ENCODE measurements at regions not wholly inside any gene's neighbourhood (a gene's known extent, or its start where the extent isn't known, plus 50 kb on each side); places are given as distances from the start of the nearest gene placed in this dataset.
"Not testable (repeated sequence)": the region's sequence is repeated elsewhere in the genome, so short reads cannot be mapped to it uniquely, and the experiment has no call there.

GRCh38 chr9:102174202-102174601 lies 435.8 kb upstream of the GRIN3A start:
- not testable (repeated sequence) for DNase-seq

- no peak for DNase-seq
Measured at GRCh38 chr9:102164247-102164646, 425.8 kb upstream of the GRIN3A start.

GRCh38 chr9:102153081-102153480 lies 414.6 kb upstream of the GRIN3A start:
- not testable (repeated sequence) for DNase-seq

DNA sequence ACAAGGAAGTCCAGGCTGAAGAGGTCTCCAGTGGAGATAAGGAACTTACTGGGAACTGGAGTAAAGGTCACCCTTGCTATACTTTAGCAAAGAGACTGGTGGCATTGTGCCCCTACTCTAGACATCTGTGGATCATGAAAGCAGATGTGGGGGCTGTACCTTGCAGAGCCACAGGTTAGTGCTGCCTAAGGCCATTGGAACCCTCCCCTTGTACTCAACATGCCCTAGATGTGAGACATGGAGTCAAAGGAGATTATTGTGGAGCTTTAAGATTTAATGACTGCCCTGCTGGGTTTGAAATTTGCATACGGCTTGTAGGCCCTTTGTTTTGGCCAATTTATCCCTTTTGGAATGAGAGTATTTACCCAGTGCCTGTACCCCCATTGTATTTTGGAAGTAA lies 397.3 kb upstream of the GRIN3A start:
- DNase-seq = no peak

DNA sequence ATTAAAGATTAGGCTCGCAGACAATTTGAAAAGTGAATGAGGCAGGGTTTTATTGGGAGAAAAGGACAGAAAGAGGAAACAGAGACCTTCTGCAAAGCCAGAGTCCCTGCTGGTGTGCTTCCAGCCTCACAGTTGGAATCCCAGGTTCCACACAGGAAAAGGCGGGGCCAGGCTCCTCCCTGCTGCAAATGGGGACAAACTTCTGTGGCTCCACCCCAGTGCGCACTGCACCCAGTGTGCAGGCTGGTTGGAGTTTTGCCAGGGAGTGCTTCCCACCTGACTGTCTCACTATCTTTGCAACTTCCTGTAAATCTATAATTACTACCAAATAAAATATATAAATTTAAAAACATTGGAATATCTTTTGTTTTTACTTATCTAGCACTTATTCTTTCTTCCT lies 386.0 kb upstream of the GRIN3A start:
- DNase-seq = no peak

DNA sequence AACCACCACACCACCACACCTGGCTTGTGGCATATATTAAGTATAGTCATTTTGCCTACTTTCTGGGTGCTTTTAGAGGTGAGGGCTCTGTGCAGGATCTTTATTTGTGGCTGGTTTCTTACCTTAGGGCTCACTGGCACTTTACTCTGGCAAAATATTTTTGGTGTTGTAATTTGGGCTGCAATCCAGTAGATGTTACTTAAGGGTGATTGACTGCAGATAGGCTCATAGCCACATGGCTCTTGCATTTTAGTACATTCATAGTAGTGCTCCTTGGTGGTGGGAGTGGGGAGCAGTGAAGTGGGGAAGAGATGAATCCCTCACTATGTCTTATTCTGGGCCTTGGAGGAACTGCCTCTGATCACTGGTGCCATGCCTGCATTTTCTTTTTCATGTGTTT lies 376.1 kb upstream of the GRIN3A start:
- DNase-seq = no peak

GRCh38 chr9:102113191-102113590 lies 374.7 kb upstream of the GRIN3A start:
- DNase-seq = no peak

- DNase-seq = no peak
Measured at GRCh38 chr9:102106439-102106838, 368.0 kb upstream of the GRIN3A start.

GRCh38 chr9:102101723-102102122 lies 363.3 kb upstream of the GRIN3A start:
- no peak for DNase-seq

DNA sequence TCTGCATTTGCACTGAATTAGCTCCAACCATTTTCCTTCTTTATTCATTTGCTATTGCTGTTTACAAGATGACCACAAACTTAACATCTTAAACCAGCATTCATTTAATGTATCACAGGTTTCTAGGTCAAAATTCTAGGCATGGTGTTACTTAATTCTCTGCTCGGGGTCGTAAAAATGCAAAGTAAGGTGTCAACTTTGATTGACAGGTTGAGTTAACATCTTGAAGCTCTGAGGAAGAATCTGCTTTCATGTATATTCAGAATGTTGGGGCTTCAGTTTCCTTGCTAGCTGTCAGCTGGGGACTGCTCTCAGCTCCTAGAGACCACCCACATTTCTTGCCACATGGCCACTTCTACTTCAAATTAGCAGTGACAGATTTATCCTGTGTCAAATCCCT lies 348.7 kb upstream of the GRIN3A start:
- DNase-seq = no peak

DNA sequence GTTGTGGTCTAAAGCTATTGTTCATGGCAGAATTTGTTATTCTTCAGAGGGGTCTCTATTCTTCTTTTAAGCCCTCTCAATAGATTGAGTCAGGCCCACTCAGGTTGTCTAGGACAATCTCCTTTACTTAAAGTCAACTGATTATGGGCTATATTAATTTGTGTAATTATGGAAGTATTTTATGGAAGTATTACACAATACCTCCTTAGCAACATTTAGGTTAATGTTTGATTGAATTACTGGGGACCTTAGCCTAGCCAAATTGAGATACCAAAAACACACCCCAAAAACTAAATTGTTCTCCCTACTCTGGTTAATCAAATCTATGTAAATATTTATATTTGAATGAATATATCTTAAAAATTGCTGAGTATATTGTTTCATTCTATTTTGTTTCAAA lies 347.1 kb upstream of the GRIN3A start:
- no peak for DNase-seq

DNA sequence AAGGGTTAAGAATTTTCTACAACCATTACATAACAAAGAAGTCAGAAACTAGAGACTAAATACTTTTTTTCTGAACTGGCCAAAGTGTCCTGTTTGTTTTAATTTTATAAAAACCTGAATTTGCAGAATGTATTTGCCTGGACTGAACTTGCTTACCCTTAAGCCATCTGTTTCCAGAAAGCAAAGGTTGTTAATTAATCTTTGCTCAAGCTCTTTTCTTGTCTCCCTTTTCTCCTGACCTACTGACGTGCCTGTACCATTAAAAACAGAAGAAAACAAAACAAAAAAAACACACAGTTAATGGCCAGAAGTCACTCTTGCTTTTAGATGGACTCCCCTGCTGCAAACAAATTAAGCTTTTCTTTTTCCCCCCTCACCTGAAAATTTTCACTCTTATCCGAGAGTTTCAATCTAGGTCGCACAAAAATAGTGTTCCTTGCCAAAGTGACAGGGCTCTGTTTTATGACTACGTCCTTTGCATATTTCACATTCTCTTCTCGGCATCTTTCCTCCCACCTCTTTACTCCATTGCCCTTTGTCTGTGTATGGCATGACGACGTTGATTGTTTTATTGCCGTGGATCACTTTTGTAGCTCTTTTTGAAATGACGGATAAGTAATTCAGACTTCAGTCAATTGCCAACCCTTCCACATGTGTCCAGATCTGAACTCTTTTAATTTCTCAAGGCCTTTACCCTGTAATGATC lies 333.8 kb upstream of the GRIN3A start:
- DNase-seq = no peak

DNA sequence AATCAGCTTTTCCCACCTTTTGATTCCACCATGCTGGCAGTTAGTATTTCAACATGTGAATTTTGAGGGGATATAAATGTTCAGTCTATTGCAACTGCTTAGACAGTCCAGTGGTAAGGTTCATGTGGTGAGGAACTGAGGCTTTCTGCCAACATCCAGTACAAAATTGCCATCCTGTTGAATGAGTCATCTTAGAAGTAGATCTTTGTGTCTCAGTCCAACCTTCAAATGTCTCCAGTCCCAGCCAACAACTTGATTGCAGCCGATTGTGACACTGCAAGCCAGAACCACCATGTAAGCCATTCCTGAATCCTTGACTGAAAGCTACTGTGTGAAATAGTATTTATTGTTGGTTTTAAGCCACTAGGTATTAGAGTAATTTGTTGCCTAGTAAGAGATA lies 331.5 kb upstream of the GRIN3A start:
- no peak for DNase-seq

DNA sequence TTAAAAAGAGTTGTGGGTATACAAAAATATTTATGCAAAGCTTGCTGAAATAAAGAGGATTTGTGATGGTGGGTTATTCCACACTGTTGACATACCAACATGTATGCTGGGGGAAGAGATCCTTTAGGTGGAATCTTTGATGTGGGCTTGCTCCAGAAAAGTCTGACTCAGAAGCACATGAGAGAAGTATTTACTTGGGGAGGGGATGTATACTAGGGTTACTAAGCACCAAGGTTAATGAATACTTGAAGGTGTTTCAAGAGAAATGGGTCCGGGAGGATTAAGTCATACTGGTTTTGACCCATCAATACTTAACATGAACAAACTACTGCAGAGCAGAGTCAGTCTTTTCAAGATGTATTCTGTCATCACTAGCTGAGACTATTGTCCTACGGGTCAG lies 316.4 kb upstream of the GRIN3A start:
- no peak for DNase-seq

GRCh38 chr9:102049586-102050246 lies 311.3 kb upstream of the GRIN3A start:
- DNase-seq = no peak

- no peak for DNase-seq
Measured at GRCh38 chr9:102047549-102047948, 309.1 kb upstream of the GRIN3A start.

- DNase-seq = no peak
Measured at GRCh38 chr9:102044133-102044532, 305.7 kb upstream of the GRIN3A start.

- no peak for DNase-seq
Measured at GRCh38 chr9:102038006-102038405, 299.6 kb upstream of the GRIN3A start.

- DNase-seq = no peak
Measured at GRCh38 chr9:102035929-102036328, 297.5 kb upstream of the GRIN3A start.

DNA sequence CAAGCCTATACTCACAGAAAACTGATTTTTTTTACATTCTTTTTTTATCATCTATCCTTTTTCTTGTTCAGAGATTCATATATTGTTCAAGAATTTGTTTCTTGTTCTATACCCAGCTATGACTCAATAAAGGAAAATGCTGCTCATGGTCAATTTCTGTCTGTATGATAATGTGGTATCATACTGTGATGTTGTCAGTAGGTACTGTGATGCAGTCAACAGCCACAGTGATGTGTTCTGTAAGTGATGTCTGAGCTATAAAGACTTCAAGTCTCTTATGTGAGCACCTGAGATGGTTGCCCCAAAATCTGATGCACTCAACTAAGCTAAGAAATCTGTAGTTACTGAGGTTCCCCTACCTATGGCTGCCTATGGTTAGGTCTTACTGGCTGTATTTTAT lies 294.2 kb upstream of the GRIN3A start:
- DNase-seq = no peak

DNA sequence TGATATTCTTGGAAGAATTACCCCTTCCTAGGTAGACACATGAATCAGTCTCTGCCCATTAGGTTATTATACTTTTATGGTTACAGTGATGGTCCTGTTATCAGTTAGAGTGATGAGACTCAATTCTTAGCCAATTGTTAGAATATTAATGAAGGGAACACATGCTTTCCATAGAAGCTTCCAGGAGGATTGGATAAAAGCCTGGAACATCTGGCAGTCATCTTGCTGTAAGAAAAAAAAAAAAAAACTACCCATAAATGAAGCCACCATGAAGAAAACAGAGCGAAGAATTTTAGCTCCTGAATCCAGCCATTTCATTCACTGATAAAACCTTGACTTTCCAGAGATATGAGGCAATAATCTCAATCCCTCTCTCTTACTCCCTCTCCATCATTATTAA lies 262.5 kb upstream of the GRIN3A start:
- DNase-seq = no peak

DNA sequence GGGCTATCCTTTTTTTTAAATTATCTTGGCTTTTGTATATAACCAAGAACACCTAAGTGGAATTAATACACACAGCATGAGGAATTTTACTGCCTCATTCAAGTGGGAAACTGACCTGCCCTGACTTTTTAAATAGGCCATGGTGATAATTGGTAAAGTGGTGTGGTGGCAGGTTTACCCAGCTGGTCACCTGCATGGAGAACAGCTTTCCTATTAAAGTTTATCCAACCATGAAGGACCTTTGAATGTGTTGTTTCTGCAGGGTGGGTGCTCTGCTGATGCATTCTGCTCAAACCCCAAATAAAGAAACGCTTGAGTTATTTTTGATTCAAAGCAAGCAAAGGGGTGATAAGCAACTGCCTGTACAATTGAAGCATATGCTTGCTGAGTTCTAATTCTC lies 261.0 kb upstream of the GRIN3A start:
- no peak for DNase-seq

DNA sequence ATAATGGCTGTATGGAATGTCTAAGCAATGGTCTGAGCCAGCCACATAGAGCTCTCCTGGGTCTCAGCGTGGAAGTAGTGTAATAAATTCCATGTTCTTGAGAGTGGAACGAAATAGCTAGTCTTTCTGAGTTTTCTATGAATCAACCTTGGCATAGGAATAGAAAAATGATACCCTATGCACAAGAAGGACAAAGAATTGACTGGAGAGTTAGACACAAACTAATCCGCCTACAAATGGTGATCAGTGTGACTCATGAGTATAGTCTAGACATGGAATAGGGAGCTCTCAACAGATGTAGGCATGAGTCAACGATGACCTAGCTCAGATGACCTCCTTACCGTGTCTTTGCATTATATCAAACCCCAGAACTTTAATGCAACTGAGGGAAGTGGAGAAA lies 256.8 kb upstream of the GRIN3A start:
- DNase-seq = no peak

DNA sequence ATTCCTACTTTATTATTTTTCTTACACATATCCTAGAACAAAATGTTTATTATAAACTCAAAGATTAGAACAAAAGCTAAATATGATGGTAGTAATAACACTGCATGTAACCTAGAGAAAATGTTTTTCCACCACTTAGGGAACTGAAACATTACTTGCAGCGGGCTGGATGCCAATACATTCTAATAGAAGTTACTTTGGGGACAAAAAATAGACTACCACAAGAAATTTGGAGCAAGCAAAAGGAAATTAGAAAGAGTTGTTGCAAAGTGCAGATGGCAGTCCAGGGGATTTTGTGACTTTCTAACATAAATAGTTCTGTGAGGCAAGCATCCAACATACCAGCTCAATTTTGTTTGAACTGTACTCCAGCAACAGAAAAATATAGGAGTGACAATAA lies 255.3 kb upstream of the GRIN3A start:
- DNase-seq = no peak
